ENCODE measurements at regions not wholly inside any gene's neighbourhood (a gene's known extent, or its start where the extent isn't known, plus 50 kb on each side); places are given as distances from the start of the nearest gene placed in this dataset.
"Not testable (repeated sequence)": the region's sequence is repeated elsewhere in the genome, so short reads cannot be mapped to it uniquely, and the experiment has no call there.

GRCh38 chr20:48381353-48382120 lies 446.3 kb downstream of the PREX1 start:
- DNase-seq (ENCODE audit: low read depth): no peak

- DNase-seq (ENCODE audit: low read depth): no peak
Observed at GRCh38 chr20:48380661-48381060, 447.1 kb downstream of the PREX1 start.

GRCh38 chr20:48378976-48379675 lies 448.7 kb downstream of the PREX1 start:
- no peak for DNase-seq (ENCODE audit: low read depth)

GRCh38 chr20:48377940-48378339 lies 449.9 kb downstream of the PREX1 start:
- no peak for DNase-seq (ENCODE audit: low read depth)

- no peak for DNase-seq (ENCODE audit: low read depth)
Observed at GRCh38 chr20:48375804-48376203, 452.0 kb downstream of the PREX1 start.

- DNase-seq (ENCODE audit: low read depth): no peak
Observed at GRCh38 chr20:48374991-48375595, 452.7 kb downstream of the PREX1 start.

- DNase-seq (ENCODE audit: low read depth): not testable (repeated sequence)
Observed at GRCh38 chr20:48374031-48374907, 453.5 kb downstream of the PREX1 start.

- no peak for DNase-seq (ENCODE audit: low read depth)
Observed at GRCh38 chr20:48373555-48373934, 454.3 kb downstream of the PREX1 start.

- not testable (repeated sequence) for DNase-seq (ENCODE audit: low read depth)
Observed at GRCh38 chr20:48372851-48373554, 454.8 kb downstream of the PREX1 start.

- no peak for DNase-seq (ENCODE audit: low read depth)
Observed at GRCh38 chr20:48371211-48371610, 456.6 kb downstream of the PREX1 start.

GRCh38 chr20:48368580-48369021 lies 459.2 kb downstream of the PREX1 start:
- not testable (repeated sequence) for DNase-seq (ENCODE audit: low read depth)

GRCh38 chr20:48367541-48368358 lies 460.0 kb downstream of the PREX1 start:
- DNase-seq (ENCODE audit: low read depth): not testable (repeated sequence)

- DNase-seq (ENCODE audit: low read depth): no peak
Observed at GRCh38 chr20:48366230-48366629, 461.6 kb downstream of the PREX1 start.

- DNase-seq (ENCODE audit: low read depth): no peak
Observed at GRCh38 chr20:48364688-48365421, 462.9 kb downstream of the PREX1 start.

- DNase-seq (ENCODE audit: low read depth): no peak
Observed at GRCh38 chr20:48364055-48364454, 463.7 kb downstream of the PREX1 start.

GRCh38 chr20:48360342-48360975 lies 467.3 kb downstream of the PREX1 start:
- DNase-seq (ENCODE audit: low read depth): no peak

- no peak for DNase-seq (ENCODE audit: low read depth)
Observed at GRCh38 chr20:48359692-48360341, 468.0 kb downstream of the PREX1 start.

GRCh38 chr20:48359055-48359390 lies 468.8 kb downstream of the PREX1 start:
- DNase-seq (ENCODE audit: low read depth): not testable (repeated sequence)

Measured in stimulated activated CD8-positive, alpha-beta memory T cell treated with anti-CD3 and anti-CD28 coated beads, Interleukin-4, amount 100 ng/mL, for 24 hours (primary cell).